Jurkat, Clone E6-1 (cell line): ENCODE measurements at regions not wholly inside any gene's neighbourhood (a gene's known extent, or its start where the extent isn't known, plus 50 kb on each side); places are given as distances from the start of the nearest gene placed in this dataset.
"Not testable (repeated sequence)": the region's sequence is repeated elsewhere in the genome, so short reads cannot be mapped to it uniquely, and the experiment has no call there.

Experiments
- DNase-seq: peaks from one replicate; pipeline ENCODE4 v3.0.0-alpha.2; 2011; ENCODE audit warnings: low read depth, low spot score
- H3K4me3 ChIP-seq: 2 replicates; pipeline ENCODE4 v1.5.1; 2011; ENCODE audit warnings: mild to moderate bottlenecking, low read length, control low read depth, moderate library complexity

DNA sequence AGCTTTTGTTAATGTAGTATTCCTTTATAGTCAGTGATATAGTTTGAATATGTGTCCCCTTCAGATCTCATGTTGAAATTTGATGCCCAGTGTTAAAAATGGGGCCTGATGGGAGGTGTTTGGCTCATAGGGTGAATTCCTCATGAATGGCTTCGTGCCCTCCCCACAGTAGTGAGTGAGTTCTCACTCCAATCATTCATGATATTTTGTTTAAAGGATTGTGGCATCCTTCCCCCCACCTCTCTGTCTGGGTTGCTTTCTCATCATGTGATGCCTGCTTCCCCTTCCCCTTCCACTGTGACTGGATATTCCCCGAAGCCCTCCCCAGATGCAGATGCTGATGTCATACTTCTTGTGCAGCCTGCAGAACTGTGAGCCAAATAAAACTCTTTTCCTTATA, 649.8 kb upstream of the NR2F2 start:
- DNase-seq = no peak
- no peak overlapping the region for H3K4me3 ChIP-seq

DNA sequence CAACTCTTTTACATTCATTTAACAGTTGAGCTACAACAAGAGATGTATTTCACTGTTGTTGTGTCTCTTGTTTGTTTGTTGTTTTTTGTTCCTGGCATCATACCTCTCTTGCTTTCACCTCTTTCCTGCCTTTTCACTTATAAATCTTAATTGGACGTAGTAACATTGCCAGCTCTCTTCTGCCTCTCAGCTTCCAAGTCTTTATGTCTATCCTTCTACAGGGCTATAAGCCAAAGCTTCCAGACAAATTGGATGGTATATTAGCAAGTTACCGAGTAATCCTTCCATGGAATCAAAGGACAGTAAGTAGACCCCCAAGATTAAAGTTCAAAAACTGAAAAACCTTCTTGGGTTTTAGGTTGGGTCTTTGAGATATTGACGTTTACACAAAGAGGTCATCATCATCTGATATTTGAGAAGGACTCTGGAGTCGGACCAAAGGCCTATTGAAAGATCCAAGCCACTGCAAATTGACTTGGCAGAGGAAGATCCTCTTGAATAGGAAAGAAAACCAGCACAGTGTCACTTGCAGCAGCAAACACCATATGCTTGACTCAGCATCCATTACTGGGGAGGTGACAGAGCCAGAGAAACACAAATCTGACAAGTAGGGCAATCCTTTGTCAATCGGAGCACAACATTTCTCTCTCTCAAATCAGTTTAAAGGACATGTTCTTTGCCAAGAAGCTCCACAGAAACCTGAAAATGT, 648.5 kb upstream of the NR2F2 start:
- no peak overlapping the region for H3K4me3 ChIP-seq

DNA sequence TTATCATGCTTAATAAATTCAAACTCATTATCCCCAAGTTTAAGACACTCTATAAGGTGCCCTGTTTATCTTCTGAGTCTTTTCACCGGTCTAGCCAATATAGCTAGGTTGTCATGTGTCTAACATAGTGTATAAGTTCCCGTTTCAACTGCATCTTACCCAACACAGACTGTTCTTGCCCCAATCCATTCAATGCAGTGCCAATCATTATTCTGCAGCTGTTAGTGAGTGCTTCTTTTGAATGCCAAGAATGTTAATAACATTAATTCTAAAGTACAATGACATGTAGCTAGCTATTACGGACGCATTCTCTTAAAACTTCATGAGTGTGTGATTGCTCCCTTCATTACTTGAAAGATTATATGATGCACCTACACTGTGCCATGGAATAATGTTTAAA, 646.4 kb upstream of the NR2F2 start:
- H3K4me3 ChIP-seq = no peak overlapping the region
- no peak for DNase-seq

More for the DNA sequence above, 648.5 kb upstream of the NR2F2 start:
- DNase-seq = no peak

DNA sequence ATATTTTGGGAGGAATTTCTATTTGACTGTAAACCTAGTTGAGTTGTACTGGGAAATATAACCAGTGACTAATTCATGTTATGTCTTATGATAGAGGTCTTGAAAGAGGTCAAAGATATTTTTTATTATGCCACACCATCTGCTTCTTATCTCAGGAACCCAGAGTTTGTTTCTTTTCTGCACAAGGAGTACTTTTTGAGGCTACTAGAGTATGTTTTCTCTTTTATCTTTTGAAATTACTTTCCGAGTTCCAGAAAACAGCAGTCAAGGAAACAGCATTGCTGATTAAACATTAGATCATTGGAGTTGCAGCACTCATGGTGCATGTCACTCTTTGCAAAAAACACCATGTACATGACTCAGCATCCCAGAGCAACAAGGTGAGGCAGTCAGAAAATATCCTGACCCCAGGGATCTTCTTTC, 645.8 kb upstream of the NR2F2 start:
- no peak overlapping the region for H3K4me3 ChIP-seq
- DNase-seq = no peak

DNA sequence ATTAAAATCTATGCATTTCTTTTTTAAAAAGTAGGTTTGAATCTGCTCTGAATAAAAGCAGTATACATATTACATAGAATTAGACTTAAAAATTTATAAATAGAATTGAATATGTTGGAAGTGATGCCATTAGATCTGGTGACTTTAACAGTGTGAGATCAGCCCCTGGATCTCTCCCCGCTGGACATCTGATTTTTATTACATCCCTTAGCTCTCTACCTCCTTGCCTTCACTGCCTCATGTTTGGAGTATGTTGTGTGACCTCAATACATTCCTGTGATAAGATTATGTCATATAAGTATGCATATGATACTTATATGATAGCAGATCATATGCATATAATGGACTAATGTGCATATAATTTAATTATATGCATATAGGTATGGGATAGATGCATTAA, 643.4 kb upstream of the NR2F2 start:
- no peak overlapping the region for H3K4me3 ChIP-seq
- DNase-seq = no peak

DNA sequence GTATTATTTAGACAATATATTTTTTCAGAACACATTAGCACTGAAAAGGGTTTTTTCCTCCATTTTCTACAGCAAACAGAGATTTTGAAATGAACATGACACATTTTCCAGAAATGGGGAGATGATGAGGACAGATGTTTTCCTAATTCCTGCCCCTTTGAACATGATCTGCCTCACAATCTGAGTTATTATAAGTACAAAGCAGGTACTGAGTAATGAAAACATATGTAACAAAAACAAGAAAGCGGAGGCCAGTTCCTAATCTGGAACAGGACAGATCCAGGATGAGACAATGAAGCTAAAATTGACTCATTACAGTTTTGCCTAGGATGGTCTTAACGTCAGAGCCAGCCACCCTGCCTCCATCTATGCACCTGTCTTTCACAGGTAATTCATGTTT, 642.8 kb upstream of the NR2F2 start:
- no peak overlapping the region for H3K4me3 ChIP-seq
- no peak for DNase-seq

DNA sequence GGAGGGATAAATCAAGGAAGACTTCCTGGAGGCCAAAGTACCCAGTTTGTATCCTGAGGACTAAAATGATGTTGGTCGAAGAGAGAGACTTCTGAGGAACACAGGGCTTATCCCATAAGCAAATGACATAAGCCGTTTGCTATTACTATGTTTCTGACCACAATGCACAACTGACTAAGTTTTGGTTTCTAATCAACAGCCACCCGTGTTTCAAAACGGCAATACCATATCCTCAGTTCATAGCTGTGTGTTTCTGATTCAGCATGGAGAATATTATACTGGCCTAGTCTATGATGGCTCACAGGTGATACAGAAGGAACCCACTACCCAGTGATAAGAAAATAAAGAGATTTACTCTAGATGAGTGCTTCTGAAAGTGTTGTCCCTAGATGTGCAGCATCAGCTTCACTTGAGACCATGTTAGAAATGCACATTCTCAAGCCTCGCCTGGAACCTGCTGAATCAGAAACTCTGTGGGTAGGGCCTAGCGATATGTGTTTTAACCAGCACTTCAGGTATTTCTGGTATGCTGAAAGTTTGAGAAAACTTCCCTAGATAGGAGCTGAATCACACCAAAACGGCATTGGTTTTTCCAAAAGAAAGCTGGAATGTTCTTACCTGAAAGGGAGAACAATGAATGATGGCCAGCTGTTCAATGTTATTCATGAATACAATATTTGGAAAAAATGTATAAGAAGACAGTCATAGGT, 639.7 kb upstream of the NR2F2 start:
- no peak for DNase-seq
- no peak overlapping the region for H3K4me3 ChIP-seq

DNA sequence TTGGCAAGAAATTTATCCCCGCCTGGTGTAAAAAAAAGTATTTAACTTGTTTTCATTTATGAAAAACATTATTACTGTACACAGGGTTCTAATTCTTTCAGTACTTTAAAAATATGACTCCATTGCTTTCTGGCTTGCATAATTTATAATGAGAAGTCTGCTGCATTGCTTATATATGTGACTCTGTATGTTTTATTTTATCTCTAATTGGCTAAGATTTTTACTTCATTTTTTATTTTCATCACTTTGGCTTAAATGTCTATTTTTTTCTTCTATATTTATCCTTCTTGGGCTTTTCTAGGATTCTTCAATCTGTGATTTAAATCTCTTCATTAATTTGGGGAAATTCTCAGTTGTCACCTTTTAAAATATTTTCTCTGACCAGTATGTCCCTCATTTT, 636.6 kb upstream of the NR2F2 start:
- H3K4me3 ChIP-seq = no peak overlapping the region
- DNase-seq = no peak

DNA sequence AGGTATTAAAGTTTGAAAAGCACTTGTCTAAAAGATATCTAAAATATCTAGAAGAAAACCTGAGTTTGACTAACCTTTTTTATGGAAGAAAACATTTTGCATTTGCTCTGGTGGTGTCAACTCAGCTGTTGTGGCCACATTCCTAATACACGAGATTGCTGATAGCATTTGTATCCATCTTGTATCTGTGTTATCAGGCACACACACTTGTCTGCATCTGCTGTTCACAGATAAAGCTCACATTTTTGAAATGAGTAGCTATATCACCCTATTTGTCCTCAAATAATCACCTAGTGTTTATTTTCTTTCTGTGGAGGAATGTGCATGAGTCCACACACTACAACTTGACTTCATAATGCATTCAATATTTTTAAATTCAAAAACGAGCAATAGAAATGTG, 632.3 kb upstream of the NR2F2 start:
- no peak overlapping the region for H3K4me3 ChIP-seq
- no peak for DNase-seq

DNA sequence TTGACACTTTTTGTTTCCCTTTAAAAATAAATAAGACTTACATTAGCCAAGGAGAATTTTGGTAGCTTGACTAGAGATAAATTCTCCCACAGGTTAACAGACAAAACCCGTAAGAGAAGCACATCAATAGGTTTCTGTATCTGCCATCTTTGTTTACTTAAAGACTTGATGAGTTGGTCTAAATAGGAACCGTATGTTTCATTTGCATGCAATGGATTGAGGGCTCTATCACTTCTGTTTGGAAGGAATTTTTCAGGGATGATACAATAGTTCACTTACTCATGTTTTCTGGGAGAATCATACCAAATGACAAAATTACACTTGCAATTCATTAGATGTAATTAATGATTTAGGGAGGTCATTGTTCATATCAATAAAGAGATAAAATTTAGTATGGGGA, 631.5 kb upstream of the NR2F2 start:
- no peak for DNase-seq

DNA sequence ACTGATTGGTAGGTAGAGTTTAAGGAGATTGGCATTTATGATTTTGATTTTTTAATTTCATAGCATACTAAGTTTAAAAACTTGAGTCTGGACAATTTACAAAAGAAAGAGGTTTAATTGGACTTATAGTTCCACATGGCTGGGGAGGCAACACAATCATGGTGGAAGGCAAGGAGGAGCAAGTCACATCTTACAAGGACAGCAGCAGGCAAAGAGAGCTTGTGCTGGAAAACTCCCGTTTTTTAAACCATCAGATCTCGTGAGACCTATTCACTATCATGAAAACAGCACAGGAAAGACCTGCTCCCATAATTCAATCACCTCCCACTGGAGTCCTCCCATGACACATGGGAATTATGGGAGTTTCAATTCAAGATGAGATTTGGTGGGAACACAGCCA, 630.9 kb upstream of the NR2F2 start:
- no peak for DNase-seq
- H3K4me3 ChIP-seq = no peak overlapping the region

More for the DNA sequence above, 631.5 kb upstream of the NR2F2 start:
- no peak overlapping the region for H3K4me3 ChIP-seq

DNA sequence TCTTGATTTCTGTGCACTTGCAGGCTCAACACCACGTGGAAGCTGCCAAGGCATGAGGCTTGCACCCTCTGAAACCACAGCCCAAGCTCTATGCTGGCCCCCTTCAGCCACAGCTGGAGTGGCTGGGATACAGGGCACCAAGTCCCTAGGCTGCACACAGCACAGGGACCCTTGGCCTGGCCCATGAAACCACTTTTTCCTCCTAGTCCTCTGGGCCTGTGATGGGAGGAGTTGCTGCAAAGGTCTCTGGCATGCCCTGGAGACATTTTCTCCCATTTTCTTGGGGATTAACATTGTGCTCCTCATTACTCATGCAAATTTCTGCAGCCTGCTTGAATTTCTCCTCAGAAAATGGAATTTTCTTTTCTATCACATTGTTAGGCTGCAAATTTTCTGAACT, 629.8 kb upstream of the NR2F2 start:
- H3K4me3 ChIP-seq, DNase-seq: not testable (repeated sequence)

DNA sequence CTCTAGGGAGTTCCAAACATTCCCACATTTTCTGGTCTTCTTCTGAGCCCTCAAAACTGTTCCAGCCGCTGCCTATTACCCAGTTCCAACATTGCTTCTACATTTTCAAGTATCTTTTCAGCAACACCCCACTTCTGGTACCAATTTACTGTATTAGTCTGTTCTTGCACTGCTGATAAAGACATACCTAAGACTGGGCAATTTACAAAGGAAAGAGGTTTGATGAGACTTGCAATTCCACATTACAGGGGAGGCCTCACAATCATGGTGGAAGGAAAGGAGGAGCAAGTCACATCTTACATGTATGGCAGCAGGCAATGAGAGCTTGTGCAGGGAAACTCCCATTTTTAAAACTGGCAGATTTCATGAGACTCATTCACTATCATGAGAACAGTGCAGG, 629.1 kb upstream of the NR2F2 start:
- DNase-seq = no peak
- no peak overlapping the region for H3K4me3 ChIP-seq

DNA sequence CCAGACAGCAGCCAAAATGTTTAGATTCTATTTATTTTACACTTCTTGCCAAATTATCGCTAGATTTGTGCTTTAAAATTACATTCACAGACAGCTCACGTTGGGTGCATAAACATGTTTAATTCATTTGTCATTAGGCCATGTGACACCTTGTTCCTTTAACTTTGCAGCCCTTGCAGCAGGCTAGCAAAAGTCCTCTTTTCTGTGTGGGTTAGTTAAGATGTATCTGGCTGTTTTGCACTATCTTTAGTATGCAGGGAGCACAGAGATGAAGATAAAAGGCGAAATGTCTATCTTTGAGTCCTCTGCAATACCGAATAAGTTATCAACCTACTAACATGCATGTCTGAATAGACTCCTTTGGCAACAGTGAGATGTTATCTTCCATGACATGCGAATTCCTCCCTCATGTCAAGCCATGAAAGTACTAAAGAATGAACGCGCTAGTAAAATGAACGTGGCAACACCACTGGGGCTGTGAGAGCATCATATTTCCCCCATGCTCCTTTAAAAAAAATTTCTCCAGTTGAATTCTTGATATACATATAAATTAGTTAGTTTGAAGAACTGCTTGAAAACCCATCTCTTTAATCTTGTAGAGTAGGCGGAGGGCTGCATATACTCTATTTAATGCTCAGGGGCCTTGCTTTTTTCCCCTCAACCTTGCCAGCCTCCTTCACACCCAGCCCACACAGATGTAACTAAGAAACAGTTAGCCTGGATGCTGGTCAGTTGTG, 620.4 kb upstream of the NR2F2 start:
- H3K4me3 ChIP-seq = no peak overlapping the region
- DNase-seq = no peak

DNA sequence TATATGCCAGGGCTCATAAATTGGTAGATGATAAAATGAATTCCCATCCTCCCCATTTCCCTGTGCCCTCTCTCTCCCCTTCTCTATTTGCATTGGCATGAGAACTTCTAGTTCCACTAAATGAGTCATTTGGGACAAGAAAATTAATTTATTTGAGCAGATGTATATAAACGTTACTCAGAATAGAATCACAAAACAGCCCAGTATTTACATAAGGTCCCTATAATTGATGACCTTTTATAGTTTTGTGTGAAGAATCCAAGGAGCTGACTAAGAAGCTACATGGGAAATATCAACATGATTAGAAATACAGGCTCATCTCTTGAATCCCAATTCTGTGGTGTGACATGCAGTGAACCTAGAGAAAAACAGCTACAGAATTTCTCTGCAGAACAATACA, 617.7 kb upstream of the NR2F2 start:
- no peak for DNase-seq
- no peak overlapping the region for H3K4me3 ChIP-seq

DNA sequence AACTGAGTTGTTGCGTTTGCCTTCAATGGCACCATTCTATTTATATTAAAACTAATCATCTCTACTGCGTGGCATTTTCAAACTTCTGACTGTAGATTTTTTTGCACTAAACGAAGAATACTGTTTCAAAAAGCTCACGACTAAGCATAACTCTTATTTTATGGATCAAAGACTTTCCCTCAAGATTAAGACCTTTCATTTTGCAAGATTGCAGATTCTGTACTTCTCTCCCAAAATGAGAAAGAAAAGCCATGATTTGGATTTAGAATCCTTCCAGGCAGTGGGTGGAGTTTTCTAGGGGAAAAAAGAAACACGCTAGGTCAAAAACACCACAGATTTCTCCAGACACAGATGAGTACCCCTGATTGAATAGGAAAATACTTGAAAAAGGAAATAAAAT, 617.2 kb upstream of the NR2F2 start:
- H3K4me3 ChIP-seq = no peak overlapping the region
- DNase-seq = no peak

DNA sequence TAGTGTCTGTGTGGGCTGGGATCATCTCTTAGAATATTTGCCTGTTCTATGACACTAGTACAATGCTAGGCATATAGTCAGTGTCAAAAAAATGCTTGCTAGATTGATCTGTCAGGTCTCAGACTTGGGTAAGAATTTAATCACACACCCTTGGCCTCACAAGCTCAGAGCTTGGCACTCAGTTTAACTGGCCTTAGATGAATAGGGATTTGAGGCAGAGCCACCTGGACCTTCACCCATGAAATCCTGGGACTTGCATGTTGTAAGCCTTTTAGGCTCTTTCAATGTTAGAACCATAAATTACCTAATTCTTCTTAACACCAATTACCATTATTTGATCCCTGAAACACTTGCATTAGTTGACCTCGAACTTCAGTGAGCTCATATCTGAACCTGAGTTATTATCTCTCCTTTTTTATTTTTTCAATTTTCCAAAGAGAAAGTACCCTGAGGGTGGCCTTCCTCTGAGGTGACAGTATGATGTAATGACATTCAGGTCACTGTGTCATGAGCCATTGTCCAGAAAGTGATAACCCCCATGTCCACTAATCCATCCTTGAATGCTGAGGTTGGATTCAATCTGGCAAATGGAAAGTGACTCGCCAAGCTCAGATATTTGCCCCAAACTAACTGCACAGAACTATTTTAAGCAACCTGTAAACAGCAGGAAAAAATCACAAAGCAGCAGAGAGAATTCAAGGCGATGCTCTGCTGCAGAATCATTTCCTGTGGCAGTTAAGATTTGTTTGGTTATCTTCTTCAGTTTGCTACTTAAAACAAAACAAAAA, 615.2 kb upstream of the NR2F2 start:
- H3K4me3 ChIP-seq = no peak overlapping the region
- no peak for DNase-seq

DNA sequence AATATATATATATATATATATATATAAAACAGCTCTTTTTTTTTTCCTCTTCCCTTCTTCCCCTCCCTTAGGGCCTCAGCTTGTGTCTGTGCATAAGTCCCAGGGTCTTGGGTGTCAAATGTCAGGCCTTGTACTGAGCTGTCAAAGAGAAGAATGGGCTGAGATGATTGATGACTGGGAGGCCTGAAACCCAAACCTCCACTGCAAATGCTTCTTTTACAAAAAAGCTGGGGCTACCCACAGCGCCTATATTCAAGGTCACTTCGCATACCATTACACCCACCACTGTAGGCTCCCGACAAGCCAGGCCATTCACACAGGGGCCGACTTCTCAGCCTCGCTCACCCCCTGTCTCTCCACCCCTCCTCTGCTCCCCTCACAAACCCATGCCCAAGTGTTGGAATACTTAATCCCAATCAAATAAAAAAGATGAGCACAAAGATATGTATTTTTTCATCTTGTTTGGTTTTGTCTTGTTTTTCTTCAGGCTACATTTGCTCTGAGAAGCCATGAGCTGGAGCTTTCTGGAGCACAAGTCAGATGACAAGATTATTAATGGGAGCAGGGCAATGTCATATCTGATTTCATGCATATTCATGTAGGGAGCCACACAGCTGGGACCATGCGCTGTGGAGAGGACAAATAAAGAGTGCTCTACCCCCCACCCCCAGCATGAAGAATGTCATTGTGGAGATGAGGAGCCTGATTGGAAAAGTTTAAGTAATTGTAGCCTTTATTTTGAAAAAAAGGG, 614.4 kb upstream of the NR2F2 start:
- no peak for DNase-seq
- no peak overlapping the region for H3K4me3 ChIP-seq

DNA sequence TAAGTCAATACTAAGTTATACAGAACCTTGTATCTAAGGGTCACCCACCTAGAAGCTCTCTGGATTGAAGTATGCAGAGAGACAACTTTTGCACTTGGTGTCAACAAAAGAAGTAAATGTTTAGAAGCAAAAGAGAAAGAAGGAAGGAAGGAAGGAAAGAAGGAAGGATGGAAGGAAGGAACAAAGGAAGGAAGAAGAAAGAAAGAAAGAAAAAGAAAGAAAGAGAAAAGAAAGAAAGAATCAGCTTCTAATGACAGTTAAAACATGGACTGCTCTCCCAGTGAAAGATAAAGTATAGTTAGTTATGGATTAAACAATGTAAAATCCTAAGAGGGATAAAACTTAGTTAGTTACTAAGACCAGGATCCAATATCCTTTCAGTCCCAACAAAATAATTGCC, 613.8 kb upstream of the NR2F2 start:
- no peak for DNase-seq

More for the DNA sequence above, 613.8 kb upstream of the NR2F2 start:
- no peak overlapping the region for H3K4me3 ChIP-seq
